ENCODE measurements at regions not wholly inside any gene's neighbourhood (a gene's known extent, or its start where the extent isn't known, plus 50 kb on each side); places are given as distances from the start of the nearest gene placed in this dataset.

DNA sequence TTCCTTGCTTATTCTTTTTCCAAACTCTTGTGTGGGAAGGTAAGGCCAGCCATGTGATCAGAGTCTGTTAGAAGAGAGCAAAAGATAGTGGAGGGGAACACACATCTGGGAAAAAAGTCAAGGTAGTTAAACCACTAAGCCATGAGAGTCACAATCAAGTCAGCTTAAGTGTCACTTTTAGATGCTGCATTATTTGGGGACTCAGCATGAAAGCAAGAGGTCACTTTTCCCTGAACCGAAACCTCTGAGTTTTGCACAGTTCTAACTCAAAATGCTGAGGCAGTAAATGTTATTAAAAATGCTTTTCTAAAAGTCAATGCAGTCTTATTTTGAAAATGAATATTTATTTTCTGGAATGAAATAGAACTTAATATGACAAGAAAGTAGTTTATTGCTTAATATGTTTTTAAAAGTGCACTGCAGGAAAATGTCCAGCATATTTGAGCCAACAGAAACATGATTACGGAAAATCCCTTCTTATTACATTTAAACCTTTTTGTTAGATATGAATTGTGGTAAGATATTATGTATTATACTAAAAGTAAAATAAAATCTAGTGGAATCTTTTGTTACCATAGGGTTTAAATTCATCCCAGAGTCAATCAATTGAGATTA lies 69.3 kb downstream of the RBM11 start:
- TF ChIP-seq CTCF (IDR thresholded peaks at IDR 0.05) (no peak), POLR2A (IDR thresholded peaks at IDR 0.05) (no peak)
